NCI-H446 treated with DMSO at 0.1 percent for 48 hours (cell line): ENCODE measurements at regions not wholly inside any gene's neighbourhood (a gene's known extent, or its start where the extent isn't known, plus 50 kb on each side); places are given as distances from the start of the nearest gene placed in this dataset.
"Not testable (repeated sequence)": the region's sequence is repeated elsewhere in the genome, so short reads cannot be mapped to it uniquely, and the experiment has no call there.

Source experiments
- DNase-seq: peaks from one replicate; lab custom pipeline; 2025; lab: John Stamatoyannopoulos, UW

DNA sequence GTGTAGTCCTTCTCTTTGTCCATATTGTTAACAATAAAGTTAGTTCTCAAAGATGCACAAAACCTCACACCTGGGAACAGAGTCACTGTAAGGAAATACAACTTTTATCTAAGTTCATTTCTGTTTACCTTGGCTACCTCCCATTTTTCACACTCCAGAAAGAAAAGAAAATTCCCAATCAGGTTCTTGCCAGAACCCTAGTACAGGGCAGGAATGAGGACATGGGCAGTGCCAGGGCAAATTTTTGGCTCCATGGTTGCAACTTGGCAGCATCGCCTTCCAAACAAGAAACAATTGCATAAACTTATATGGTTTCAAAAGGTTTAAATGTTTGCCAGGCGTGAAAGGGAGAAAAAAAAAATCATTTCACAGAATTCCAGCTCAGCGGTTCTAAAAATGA, 296.3 kb upstream of the PRKD1 start:
- DNase-seq: no peak

DNA sequence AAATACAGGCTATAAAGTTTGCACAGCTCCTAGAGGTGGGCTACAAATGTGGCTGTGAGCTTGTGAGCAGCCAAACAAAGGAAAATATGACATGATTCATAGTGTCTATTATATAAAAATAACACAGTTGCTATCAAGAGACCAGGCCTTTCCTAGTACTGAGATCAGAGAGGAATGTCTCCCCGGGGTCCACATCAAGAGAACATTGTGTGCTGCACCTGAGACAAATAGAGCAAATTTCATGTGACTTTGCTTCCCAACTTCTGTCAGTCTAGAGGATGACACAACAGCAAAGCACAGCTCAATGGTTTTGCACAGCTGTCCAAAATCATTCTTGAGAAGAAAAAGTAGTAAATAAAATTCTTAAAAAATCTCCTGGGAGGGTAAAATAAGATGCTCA, 297.5 kb upstream of the PRKD1 start:
- no peak for DNase-seq

DNA sequence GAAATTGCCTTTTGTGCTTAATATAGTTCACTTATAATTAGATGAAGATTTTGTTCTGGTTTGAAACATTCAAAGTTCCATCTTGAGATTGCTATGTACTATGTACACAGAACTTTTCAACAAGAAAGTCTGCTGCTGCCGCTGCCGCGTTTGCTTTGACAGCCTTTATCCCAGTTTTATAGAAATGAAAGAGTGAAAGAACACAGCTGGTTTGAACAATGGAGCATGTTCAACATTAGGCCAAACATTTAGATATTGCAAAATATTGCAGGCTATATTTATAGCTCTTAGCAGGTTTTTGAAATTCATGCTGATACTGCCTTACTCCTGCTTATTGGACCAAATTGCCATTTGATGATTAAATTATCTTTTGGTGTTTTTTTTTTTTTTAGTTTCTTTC, 299.8 kb upstream of the PRKD1 start:
- DNase-seq: no peak

DNA sequence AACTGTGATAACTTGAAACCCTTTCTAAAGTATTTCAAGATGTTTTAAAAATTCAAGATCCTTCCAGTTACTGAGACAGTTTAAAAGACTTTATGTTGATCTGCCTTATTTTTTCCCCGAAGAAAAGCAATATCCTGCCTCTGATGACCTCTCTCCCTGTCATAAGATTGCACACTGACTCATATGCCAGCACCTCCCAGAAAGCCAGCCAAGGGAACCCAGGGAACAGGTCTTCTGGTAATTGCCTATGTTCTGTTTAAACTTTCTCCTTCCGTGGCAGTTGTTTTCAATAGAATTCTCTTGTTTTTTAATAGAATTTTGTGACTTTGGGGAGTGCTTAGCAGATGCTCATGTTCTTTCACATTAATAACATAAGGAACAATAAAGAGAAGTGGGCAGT, 300.2 kb upstream of the PRKD1 start:
- no peak for DNase-seq

DNA sequence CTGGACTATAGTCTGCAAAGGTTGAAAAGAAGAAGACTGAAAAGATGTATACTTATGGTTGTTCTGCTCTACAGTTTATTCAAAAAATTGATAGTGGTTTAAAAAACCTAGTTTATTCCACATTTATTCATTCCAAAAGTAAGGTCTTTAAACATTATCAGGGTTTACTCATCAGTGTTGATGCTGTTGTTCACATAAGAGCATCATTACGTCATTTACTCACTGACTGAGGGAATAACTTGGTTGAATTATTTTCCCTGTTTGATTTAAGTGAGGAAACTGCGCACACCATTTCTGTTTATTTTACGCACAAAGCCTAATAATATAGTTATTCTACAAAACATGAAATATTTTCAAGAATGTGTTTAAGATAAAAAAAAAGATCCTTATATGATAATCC, 303.1 kb upstream of the PRKD1 start:
- DNase-seq: no peak

DNA sequence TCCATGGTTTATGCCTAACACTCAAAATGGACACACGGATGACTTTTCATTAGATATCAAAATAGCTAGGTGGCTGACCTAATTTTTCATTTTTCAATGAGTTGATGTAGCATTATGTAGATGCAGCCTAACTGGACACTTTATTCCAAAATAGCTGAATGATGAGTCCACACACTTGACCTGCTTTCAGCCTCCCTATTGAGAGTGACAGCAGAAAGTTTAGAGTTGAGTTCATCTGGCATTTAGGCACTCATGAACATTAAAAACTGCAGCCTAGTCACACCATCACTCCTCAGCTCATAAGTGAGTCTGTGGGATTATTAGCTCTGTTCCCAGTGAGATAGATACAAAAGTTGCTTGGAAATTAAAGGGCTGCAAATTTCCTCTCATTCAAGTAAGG, 307.3 kb upstream of the PRKD1 start:
- DNase-seq: no peak

DNA sequence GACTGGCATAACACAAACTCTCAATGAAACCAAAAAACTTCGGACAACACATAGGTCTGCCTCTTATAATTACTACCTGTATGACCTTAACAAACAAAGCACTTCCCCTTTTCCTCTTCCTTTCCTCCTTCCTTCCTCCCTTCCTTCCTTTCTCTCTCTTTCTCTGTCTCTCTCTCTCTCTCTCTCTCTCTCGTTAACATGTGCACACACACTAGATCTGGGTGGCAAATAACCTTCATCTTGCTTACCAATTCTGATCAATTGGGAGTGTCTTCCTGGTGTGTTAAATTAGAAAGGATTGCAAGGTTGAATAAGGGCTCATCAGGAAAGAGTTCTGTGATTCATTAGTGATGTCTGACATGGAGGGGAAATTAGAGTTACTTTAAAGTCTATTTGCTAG, 307.8 kb upstream of the PRKD1 start:
- no peak for DNase-seq

DNA sequence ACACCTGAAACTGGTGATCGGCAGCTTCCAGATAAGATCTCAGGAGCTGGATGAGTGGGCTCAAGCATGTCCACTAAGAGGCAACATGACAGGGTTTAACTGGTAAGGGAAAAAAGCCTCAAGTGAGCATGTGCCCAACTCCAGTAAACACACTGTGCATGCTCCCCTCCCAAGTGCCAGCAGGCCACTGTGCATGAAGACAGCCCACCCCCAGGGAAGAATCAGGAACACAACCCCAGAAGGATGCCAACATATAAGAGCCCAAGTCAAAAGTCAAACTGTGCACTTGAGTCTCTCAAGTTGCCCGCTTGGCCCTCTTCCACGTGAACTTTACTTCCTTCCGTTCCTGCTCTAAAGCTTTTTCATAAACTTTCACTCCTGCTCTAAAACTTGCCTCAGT, 311.3 kb upstream of the PRKD1 start:
- DNase-seq: no peak

DNA sequence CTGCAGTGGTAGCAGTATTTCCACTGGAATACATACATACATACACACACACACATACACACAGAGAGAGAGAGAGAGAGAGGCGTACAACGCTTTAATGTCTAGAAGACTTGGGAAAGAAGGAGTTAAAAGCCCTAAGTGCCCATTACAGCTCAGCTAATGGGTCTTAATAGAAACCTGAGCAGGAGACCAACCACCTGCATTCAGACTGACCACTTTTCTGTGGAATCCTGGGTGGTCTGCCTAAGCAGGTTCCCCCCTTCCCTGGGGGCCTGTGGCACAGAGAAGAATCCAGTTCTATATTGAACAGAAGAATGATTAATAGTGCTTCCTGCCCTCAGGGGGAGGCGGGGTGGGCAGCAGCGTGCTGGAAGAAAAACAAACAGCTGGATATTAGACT, 312.4 kb upstream of the PRKD1 start:
- DNase-seq: no peak

DNA sequence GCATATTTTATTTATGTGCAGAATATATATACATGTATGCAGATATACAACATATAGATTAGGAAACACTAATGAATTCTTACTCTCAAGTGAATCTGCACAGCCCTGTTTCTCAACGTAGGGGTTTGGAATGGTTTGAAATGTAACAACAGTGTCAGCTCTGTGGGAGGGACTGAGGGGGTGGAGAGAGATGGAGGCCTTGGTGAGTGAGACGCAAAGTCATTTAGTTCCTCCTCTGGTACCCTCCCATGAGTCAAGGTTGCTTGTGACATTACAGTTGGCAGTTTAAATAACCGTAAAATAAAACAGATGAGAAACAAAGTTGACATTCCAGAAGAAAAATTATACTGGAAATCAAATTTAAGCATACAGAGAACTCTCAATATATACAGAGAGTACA, 313.0 kb upstream of the PRKD1 start:
- DNase-seq: no peak

DNA sequence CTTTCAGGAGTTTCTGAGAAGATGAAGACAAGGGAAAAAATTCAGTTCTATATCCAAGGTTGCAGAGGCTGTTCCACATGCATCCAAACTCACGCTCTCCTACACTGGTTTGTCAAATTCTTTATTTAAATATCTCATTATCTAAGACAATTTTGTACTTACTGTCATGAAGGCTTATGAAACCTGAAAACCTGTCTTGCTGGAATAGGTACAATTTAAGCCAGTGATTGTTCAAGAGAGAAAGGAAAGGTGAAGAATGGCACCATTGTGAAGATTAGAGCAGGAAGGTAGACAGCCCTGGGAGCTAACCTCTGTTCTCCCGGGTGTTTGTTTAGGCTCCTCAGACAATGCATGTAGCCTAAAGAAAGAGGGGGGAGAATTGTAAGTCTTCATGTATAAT, 315.1 kb upstream of the PRKD1 start:
- DNase-seq: no peak

DNA sequence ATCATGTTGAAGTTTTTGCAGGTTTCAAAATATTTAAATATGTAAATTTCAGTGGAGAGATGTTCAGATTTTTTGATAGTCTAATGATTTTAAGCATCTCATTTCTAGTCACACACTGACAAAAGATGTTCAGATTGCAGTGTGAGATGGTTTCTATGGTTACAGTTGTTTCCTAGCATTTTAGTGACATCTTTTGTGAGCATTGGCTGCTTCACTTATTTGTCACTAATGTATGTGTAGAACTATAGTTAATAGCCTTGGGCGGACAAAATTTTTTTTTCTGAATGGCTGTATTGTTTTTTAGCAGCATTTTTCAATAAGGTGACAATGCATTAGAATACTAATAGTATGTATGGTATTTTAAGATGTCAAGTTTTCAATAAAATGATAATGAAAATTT, 315.6 kb upstream of the PRKD1 start:
- DNase-seq: no peak

DNA sequence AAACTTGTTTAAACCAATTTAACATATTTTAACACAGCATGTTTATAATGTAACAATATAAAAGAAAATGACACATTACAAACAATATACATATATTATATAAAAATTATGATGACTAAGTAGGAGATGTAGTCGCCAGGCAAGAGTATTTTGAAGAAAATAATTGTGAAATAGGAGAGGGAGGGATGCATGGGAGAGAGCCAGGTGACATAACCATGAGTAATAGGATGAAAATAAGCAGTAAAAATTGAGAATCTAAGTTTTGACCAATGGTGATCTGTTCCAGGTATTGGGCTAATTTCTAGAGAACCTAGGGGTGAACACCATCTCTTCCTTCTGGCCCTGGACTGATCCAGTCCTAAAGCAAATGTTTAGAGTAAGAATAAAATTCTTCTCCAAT, 315.2 kb upstream of the G2E3 start:
- DNase-seq: no peak

DNA sequence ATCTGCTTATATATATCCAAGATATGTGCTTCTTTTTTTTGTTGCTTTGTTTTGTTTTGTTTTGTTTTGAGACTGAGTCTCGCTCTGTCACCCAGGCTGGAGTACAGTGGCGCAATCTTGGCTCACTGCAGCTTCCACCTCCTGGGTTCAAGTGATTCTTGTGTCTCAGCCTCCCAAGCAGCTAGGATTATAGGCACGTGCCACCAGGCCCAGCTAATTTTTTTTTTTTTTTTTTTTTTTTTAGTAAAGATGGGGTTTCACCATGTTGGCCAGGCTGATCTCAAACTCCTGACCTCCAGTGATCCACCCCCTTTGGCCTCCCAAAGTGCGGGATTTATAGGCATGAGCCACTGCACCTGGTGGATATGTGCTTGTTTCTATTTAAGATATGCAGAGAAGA, 314.6 kb upstream of the G2E3 start:
- DNase-seq: not testable (repeated sequence)

DNA sequence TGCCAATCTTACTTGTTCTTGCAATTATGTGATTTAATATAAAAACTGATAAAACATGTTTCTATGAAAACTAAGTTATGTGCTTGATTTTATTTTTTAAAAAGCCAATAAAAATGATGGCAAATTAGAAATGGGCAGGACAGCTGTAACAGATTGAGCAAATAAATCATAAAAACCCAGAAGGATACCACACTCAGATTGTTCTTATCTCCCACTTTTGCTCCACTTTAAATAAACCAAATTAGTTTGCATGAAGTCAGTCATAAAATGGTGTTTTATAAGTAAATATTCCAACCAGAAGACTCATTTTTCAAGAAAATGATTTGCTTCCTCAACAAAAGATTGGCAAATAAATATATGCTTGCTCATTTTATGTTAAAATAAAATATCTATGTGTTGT, 307.9 kb upstream of the G2E3 start:
- no peak for DNase-seq

DNA sequence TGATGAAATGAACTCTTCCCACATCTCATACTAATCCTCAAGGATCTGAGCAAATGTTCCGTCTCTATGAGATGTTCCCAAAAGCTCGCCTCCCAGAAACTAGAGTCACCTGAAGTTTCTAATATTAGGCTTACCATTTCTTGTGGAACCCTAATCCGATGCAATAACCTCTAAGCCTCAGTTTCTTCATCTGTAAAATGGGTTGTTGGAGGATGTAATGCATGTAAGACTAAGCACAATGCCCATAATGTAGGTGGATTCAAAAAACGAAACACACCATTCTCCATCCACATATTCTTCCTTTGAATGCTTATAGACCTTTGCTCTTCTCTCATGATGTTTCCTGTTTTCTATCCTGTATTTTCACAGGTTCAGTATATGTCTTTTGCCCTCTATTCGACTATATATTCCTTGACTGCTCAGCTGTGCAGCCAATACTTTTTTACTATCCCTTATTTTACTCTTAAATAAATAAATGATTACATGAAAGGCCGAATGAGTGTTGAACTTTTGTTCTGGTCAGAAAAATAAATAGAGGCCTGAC, 307.3 kb upstream of the G2E3 start:
- no peak for DNase-seq

DNA sequence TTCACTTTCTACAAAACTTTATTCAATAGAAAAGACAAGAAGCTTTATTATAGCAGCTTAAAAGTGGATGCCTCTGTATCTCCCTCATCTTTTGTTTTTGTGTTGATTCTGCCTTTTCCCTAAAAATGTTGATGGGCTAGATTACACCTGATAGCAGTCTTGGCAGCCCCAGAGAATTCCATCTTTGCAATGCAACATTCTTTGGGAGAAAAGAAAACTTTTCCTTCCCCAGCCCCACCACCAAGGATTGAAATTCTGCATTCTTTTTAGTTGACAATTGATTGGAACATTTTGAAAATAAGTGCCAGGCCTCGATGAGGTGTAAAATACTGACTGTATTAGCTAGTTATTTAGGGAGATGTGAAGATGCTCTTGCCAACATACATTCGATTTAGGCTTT, 306.8 kb upstream of the G2E3 start:
- no peak for DNase-seq

DNA sequence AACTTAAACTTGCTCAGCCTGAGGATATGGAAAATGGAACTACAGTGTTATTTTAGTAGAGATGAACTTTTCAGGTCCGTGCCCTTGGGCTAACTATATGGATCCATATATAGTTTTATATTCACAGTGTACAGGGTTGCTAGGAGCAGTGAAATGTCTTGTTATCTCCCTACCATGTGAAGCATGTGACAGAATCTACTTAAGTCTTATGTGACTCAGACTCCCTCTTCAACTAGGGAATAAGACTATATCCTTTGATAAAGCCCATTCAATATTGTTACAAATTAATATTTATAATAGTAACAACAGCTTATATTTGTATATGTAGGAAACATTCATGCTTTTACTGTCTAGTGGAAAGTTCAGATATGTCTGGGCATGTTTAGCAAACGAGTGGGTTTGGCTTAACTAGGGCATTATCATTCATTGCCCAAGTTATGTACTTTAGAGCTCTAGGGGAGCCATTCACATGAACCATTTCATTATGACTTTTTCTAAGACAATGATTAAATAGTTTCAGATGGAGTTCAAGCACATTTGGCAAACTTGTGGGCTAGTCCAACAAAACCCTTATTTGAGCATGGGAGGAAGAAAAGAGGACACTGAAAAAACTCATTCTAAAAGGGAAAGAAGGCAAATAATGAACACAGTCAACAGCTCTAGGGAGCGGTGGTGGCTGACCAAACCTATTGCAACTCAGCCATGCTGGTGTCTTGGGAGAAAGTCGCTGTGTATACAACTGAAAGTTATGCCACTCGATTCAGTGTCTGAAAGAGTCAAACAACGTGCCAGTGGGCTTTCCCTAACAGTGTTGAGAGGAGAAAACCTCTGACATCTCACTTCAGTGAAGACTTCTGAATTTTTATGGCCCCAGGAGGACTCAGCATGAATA, 305.9 kb upstream of the G2E3 start:
- no peak for DNase-seq

DNA sequence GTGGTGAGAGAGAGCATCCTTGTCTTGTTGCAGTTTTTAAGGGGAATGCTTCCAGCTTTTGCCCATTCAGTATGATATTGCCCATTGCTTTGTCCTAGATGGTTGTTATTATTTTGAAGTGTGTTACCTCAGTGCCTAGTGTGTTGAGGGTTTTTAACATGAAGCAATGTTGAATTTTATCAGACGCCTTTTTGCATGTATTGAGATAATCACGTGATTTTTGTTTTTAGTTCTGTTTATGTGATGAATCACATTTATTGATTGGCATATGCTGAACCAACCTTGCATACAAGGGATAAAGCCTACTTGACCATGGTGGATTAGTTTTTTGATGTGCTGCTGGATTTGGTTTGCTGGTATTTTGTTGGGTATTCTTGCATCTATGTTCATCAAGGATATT, 302.3 kb upstream of the G2E3 start:
- DNase-seq: no peak

DNA sequence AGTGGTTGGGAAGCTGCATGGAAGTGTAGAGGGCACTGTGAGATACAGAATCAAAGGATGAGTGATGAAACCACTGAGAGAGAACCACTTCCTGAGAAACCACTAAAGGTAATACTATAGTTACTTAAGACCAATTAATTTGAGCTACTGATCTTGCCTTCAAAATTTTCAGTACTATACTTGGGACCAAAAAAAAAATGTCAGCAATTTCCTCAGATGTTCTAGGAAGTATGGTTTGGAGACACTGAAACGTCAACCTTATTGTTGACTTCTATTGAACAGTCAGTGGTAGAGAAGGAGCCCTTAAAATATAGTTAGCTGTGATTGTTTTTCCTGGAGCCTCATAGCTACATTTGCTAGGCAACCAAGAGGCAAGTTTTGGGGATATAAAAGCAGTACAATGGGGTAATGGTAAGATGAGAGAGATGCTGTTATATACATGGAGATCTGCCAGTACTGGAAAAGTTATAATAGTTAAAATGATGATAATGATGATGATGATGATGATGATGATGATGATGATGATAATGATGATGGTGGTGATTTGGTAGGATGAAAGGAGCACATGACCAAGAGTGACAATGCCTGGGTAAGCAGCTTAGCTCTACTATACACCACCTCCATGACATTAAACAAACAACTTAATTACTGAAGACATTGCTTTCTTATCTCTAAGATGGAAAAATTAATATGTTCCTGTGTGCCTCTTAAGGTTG, 300.9 kb upstream of the G2E3 start:
- DNase-seq: no peak

DNA sequence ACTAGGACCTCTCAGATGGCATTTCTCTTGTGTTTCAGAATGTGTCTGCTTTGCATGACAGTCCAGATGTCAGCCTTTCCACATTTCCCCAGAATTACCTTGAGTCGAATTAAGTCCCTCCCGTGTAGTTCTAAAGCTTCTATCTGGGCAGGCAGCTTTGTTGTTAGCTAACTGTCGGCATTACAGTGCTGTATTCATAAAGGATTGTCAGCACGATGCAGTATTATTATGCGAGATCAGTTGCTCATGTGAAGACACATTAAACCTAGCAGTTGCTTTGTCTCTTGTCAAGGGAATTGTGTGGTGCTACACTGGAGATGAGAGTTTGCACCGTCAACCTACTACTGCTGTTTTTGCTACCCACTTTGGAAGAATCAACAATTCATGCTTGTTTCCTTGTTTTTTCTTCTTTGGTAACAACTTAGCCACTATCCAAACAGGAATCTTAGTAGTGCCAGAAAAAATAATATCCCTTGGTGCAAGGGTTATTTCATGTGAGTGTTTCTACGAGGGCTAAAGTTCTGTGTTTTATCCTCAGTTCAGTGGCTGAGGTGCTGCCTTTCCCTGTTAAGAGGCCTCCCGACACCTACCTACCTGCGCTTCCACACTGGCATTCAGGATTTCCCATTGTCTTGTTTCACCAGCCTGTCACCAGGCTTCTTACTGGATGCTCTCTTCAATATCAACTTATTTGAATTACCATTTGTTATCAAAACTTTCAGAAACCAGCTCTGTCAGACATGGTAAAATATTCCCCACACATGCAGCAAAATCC, 297.9 kb upstream of the G2E3 start:
- DNase-seq: no peak

DNA sequence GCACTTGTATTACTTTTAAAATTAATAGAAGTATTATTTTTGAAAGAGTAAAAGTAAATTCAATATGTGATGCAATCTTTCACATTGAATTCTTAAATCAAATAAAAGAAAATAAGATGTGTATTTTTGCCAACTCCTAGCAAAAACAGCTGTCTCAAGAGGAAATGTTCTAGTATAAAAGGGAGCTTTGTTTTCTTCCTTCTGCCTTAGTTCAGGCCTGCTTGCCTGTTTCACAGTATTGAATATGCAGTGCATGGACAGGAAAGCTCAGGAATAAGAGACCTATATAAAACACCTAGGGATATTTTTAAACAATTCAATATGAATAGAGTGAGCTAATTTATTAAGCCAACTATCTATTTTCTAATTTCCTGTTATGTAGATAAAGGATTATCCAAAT, 294.8 kb upstream of the G2E3 start:
- no peak for DNase-seq

DNA sequence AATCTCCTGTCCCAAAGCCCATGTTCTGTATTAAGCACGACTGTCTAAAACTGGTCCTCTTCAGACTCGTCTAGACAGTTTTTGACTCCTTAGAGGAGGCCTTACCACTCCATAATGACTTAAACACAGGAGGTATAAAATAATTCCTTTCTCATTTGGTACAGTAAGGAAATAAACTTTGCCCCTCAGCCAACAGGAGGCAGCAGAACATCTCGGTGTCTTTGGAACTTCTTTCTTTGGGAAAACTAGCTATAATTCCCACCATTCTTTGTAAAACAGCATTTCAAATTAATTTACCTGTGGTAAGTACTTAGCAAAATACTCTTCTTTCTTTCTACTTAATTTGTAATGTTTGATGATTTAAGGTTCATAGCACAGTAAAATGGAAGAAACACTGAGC, 292.7 kb upstream of the G2E3 start:
- no peak for DNase-seq
